SKM-1 (cell line): ENCODE measurements at regions not wholly inside any gene's neighbourhood (a gene's known extent, or its start where the extent isn't known, plus 50 kb on each side); places are given as distances from the start of the nearest gene placed in this dataset.
"Not testable (repeated sequence)": the region's sequence is repeated elsewhere in the genome, so short reads cannot be mapped to it uniquely, and the experiment has no call there.

Experiments
- DNase-seq: peaks from one replicate; lab custom pipeline; 2025; ENCODE audit not compliant: unreplicated experiment; lab: John Stamatoyannopoulos, UW

DNA sequence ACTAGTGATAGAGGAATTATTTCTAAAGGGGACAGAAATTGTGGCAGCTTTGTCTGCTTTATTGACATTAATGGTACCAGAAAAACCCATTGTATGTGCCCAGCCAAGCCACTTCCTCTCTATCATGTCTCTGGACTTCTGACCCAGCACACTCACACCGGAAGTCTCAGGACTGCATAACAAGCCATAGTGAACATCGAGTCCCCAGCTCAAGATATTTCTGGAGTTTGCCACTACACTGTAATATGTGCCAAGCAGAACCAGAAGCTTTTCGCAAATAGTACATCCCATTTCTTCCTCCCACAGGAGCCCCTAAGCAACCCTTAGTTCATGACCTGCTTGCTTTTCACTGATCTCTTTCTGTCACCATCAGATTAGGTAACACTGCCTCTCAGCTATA is 187.4 kb upstream of the GHR start:
- DNase-seq: no peak

DNA sequence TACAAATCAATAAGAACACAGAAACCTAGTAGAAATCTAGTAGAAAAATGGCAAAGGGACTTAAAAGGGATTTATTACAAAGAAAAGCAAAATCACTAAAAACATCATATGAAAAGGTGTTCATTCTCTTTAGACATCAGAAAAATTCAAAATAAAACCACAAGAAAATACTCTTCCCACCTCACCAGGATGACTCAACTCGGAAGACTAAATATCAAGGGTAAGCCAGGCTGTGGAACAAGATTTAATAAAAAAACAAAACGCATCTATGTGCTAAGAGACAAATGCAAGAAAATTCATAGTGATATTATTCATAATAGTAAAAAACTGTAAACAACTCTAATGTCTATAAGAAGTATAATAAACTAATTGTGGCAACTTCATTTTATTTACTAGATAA is 181.6 kb upstream of the GHR start:
- no peak for DNase-seq

- no peak for DNase-seq
Observed at GRCh38 chr5:42242210-42242609, 181.0 kb upstream of the GHR start.

GRCh38 chr5:42242881-42243485 is 180.3 kb upstream of the GHR start:
- DNase-seq: no peak

- DNase-seq: no peak
Observed at GRCh38 chr5:42252306-42252705, 170.9 kb upstream of the GHR start.

GRCh38 chr5:42259914-42260313 is 163.3 kb upstream of the GHR start:
- not testable (repeated sequence) for DNase-seq

GRCh38 chr5:42267091-42267490 is 156.1 kb upstream of the GHR start:
- no peak for DNase-seq

DNA sequence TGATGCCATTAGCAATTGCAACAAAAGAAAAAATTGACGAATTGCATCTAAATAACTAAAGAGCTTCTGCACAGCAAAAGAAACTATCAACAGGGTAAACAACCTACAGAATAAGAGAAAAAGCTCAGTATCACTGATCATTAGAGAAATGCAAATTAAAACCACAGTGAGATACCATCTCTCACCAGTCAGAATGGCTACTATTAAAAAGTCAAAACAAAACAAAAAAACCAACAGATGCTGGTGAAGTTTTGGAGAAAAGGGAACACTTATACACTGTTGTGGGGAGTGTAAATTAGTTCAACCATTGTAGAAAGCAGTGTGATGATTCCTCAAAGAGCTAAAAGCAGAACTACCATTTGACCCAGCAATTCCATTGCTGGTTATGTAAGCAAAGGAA is 155.1 kb upstream of the GHR start:
- DNase-seq: not testable (repeated sequence)

- DNase-seq: no peak
Observed at GRCh38 chr5:42268630-42269029, 154.6 kb upstream of the GHR start.

- no peak for DNase-seq
Observed at GRCh38 chr5:42270771-42271170, 152.5 kb upstream of the GHR start.

- no peak for DNase-seq
Observed at GRCh38 chr5:42274913-42275312, 148.3 kb upstream of the GHR start.

DNA sequence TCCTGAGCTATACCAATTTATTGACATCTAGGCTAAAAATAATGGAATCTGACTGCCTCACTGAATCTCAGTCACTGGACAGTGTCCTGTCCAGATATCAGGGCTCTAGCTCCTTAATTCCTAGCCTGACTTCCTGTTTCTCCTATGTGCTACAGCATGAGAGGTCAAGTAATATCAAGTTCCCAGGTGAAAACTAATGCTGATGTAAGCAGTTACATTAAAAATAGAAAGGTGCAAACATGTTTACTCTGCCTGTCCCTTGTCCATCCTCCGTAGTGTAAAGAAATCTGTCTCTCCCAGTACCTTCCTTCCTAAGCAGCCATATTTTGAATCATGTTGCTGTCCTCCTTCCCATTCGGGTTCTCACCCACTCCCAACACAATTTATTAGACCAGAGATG is 145.9 kb upstream of the GHR start:
- DNase-seq: no peak

DNA sequence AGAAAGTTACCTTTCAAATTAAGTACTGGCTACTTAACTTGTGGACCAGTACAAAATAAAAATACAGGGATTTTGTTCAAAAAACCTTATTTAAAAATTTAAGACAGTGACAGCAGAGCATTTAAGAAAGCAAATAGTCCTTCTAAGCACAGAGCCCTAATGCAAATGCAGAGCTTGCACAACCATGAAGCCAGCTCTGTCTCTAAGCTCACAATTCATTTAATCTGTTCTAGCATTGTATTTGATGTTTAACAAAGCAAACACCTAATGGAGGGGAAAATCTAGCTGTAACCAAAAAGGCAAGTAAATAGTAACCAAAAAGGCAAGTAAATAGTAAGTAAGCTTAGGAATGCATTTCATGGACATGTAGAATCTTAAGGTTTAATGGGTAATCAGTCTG is 138.7 kb upstream of the GHR start:
- DNase-seq: no peak

GRCh38 chr5:42285230-42285629 is 138.0 kb upstream of the GHR start:
- no peak for DNase-seq

DNA sequence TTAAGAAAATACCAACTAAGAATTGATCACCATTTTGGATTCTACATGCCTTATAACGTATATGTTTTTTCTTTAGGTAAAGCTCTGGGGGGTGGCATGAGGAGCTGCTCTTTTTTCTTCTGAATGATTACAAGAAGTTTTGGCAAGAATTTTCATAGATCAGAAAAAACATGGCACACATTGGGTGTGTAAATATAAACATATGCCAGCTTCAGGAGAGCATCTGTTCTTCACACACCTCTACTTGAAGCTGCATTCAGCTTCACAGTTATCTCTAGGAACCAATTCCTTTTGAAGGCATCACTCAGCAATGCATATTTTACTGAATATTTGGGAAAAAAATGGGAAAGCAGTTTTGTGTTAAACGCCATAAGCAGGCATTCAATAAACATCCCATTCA is 122.7 kb upstream of the GHR start:
- DNase-seq: no peak

DNA sequence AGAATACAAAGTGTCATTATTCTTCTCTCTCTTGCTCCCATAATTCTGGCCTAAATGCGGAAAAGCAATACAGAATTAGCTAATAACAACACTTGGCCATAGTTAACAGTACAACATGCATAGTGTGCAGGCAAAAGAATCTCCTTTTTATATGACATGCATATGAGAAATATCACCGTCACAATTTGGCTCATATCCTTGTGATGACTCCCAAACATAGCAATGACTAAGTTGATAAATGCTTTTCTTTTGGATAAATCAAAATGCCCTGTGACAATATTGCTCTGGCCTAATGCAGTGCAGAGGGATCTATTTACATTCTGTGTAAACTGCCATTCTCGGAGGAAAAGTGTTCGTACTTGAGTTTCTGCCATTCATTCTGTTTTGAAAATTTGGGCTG is 121.9 kb upstream of the GHR start:
- DNase-seq: no peak

DNA sequence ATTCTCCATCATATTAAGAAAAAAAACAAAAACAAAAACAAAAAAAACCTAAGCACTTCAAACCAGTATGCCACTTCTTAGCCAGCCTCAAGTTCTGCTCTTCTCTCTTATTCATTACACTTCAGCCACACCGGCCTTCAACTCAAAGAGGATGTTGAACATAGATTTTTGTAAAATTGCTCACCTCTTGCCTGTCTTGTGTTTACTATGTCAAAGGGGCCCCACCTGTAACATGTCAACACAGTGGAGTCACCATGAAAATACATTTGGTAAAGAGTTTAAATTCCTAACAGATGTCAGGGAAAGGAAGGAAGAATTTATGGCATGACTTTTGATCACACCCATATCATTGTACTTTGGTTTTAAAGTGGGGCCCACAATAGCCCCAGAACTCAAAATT is 121.1 kb upstream of the GHR start:
- DNase-seq: no peak

GRCh38 chr5:42306287-42306686 is 117.0 kb upstream of the GHR start:
- no peak for DNase-seq

GRCh38 chr5:42309865-42310264 is 113.4 kb upstream of the GHR start:
- DNase-seq: no peak

- no peak for DNase-seq
Observed at GRCh38 chr5:42315214-42315613, 108.0 kb upstream of the GHR start.

DNA sequence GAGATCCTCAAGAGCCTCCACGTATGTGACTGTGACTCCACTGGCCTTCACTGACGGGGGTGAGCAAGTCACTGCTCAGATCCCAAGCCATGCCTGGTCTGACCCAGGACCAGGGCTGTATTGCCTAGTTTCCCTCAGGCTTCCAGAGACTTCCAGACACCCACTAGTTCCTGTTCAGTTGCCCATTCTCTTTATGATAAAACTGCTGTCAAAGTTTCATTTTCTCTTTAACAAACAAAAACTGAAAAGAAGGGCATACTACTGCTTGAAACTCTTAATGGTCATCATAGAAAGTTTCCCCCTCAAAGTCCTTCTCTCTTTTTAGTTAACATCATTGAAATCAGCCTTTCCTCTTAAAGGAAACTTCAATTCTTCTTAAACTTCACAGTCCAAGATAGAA is 105.7 kb upstream of the GHR start:
- no peak for DNase-seq

- not testable (repeated sequence) for DNase-seq
Observed at GRCh38 chr5:42319546-42319945, 103.7 kb upstream of the GHR start.

DNA sequence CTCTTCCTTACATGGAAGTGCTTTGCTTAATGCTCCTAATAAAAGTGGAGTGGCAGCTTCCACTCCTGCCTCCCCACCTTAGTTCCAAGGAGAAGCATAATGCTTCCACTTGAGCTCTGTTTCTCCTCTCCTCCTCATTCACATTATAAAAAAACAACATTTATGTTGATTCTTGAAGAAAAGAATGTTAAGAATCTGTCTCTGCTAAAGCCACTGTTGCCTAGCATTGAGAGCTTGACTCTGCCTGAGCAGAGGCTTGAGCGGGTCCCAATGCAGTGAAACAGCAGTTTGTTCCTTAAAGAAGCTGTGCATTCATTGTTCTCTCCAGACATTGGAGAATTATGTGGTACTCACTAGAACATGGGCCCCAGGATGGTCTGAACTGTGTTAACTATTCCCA is 101.5 kb upstream of the GHR start:
- DNase-seq: no peak

- no peak for DNase-seq
Observed at GRCh38 chr5:42337143-42337542, 86.1 kb upstream of the GHR start.
